A549 (cell line): ENCODE measurements at regions not wholly inside any gene's neighbourhood (a gene's known extent, or its start where the extent isn't known, plus 50 kb on each side); places are given as distances from the start of the nearest gene placed in this dataset.

Experiments
- ATAC-seq, 2 experiments: fragments of 200-7000 bp in 1 of 2; fragments of >200 bp in 1 of 2; cut with Nextera tagmentation in 1 of 2; cut with Tn5 transposase in 1 of 2; 3 replicates each; pipeline versions ENCODE4 v1.8.0 to v1.9.1; 2018 to 2020; ENCODE audit warnings: mild to moderate bottlenecking in 1 of 2, moderate library complexity in 1 of 2
- CTCF ChIA-PET: fragments of 300-600 bp; sonication (Branson Sonifier 250); formaldehyde crosslinking; extraction: SDS; loops from one replicate; lab custom pipeline; 2021; ENCODE audit warnings: antibody characterized with exemption, inconsistent platforms; lab: Yijun Ruan, JAX
- POLR2A ChIA-PET: fragments of 350-600 bp; formaldehyde crosslinking; extraction: SDS; loops from one replicate; lab custom pipeline; 2021; ENCODE audit warnings: antibody characterized with exemption, inconsistent platforms; lab: Yijun Ruan, JAX
- DNase-seq, 2 experiments: peaks; one replicate each; pipeline versions ENCODE4 v3.0.0 to v3.0.0-alpha.2; 2011 to 2016; ENCODE audit warnings: low read depth in 1 of 2, low spot score in 1 of 2
- FAIRE-seq: peaks from 2 replicates; lab custom pipeline; 2011; peaks lifted over from hg19 to GRCh38; lab: Jason Lieb, UNC
- H3K27ac ChIP-seq, 2 experiments: fragments of >200 bp; sonication (Bioruptor Twin); formaldehyde crosslinking; 3 replicates each; pipeline ENCODE4 v1.5.1; 2016 to 2017
- H3K4me1 ChIP-seq: fragments of >200 bp; sonication (Bioruptor Twin); formaldehyde crosslinking; 3 replicates; pipeline ENCODE4 v1.6.1; 2016
- H3K4me2 ChIP-seq: fragments of >200 bp; sonication (Bioruptor Twin); formaldehyde crosslinking; 3 replicates; pipeline ENCODE4 v1.6.1; 2016
- H3K4me3 ChIP-seq: fragments of >200 bp; sonication (Bioruptor Twin); formaldehyde crosslinking; 3 replicates; pipeline ENCODE4 v1.5.1; 2016
- H3K9me3 ChIP-seq: fragments of >200 bp; sonication (Bioruptor Twin); formaldehyde crosslinking; 3 replicates; pipeline ENCODE4 v1.6.1; 2016
- CBX2 ChIP-seq: fragments of 200-600 bp; sonication (generic); IDR thresholded peaks from 2 replicates; pipeline ENCODE4 v1.6.1; 2016; ENCODE audit warnings: low read depth, mild to moderate bottlenecking, borderline replicate concordance
- EHF ChIP-seq: fragments of 250-450 bp; sonication (Bioruptor Pico); IDR thresholded peaks from 2 replicates; pipeline ENCODE4 v1.5.0; 2020; ENCODE audit warnings: mild to moderate bottlenecking
- EP300 ChIP-seq, 2 experiments: fragments of >200 bp; sonication (Bioruptor Twin); formaldehyde crosslinking; IDR thresholded peaks; 2 replicates in 1 of 2; 3 replicates in 1 of 2; pipeline ENCODE4 v1.6.1; 2016 to 2017
- FOSL2 ChIP-seq, 2 experiments: fragments of 450-650 bp in 1 of 2; fragments of >200 bp in 1 of 2; sonication (Bioruptor Twin) in 1 of 2; formaldehyde crosslinking; IDR thresholded peaks; 2 replicates each; pipeline versions ENCODE4 v1.5.0 to v1.6.1; 2016 to 2020; ENCODE audit warnings: mild to moderate bottlenecking in 1 of 2, moderate library complexity in 1 of 2
- HOXA7 ChIP-seq: fragments of 250-450 bp; sonication (Bioruptor Pico); IDR thresholded peaks from 2 replicates; pipeline ENCODE4 v1.5.0; 2020; ENCODE audit warnings: mild to moderate bottlenecking, moderate library complexity
- JUN ChIP-seq, 2 experiments: fragments of >200 bp; sonication (Bioruptor Twin); formaldehyde crosslinking; IDR thresholded peaks; 2 replicates in 1 of 2; 3 replicates in 1 of 2; pipeline ENCODE4 v1.6.1; 2016 to 2017
- MAFK ChIP-seq: fragments of 450-650 bp; IDR thresholded peaks from 2 replicates; pipeline ENCODE4 v1.6.1; 2014; ENCODE audit not compliant: partially characterized antibody
- NFE2L2 ChIP-seq: fragments of 150-350 bp; conservative IDR thresholded peaks from 2 replicates; pipeline ENCODE4 v1.6.1; 2014; ENCODE audit warnings: low read length
- RARB ChIP-seq: fragments of 250-450 bp; sonication (Bioruptor Pico); IDR thresholded peaks from 2 replicates; pipeline ENCODE4 v1.8.0; 2021; ENCODE audit warnings: mild to moderate bottlenecking, moderate library complexity
- RCOR1 ChIP-seq: fragments of 150-350 bp; IDR thresholded peaks from 2 replicates; pipeline ENCODE4 v1.6.1; 2014; ENCODE audit warnings: antibody characterized with exemption, low read length, low read depth
- SMC3 ChIP-seq: fragments of >200 bp; sonication (Bioruptor Twin); formaldehyde crosslinking; IDR thresholded peaks from 3 replicates; pipeline ENCODE4 v1.6.1; 2018; ENCODE audit warnings: inconsistent platforms
- SREBF2 ChIP-seq: fragments of 450-650 bp; IDR thresholded peaks from 2 replicates; pipeline ENCODE4 v1.6.1; 2014; ENCODE audit warnings: mild to moderate bottlenecking, moderate library complexity
- TFCP2L1 ChIP-seq: fragments of 250-450 bp; sonication (Bioruptor Pico); IDR thresholded peaks from 2 replicates; pipeline ENCODE4 v1.5.0; 2021; ENCODE audit warnings: mild to moderate bottlenecking
- ZSCAN20 ChIP-seq: fragments of 250-450 bp; sonication (Bioruptor Pico); IDR thresholded peaks from 2 replicates; pipeline ENCODE4 v1.8.0; 2022; ENCODE audit warnings: mild to moderate bottlenecking, moderate library complexity
- WGBS: methylation state at CpG from one replicate; pipeline ENCODE4 v1.1.6; 2017; ENCODE audit errors: missing lambda C conversion rate; 5-methylcytosine and 5-hydroxymethylcytosine counted together
- TF ChIP-seq, protein P1 (sequence below): fragments of 150-350 bp; IDR thresholded peaks from 2 replicates; pipeline ENCODE4 v1.6.1; 2014; ENCODE audit warnings: low read depth, mild to moderate bottlenecking, low read length
- TF ChIP-seq, protein P2 (sequence below): fragments of >200 bp; sonication (Bioruptor Twin); formaldehyde crosslinking; IDR thresholded peaks from 2 replicates; pipeline ENCODE4 v1.6.1; 2016
- TF ChIP-seq, protein P3 (sequence below): fragments of >200 bp; sonication (Bioruptor Twin); formaldehyde crosslinking; IDR thresholded peaks from 3 replicates; pipeline ENCODE4 v1.5.1; 2016
- TF ChIP-seq, protein P4 (sequence below): fragments of 450-650 bp; IDR thresholded peaks from 2 replicates; pipeline ENCODE4 v1.6.1; 2014; ENCODE audit warnings: antibody characterized with exemption
- TF ChIP-seq, protein P5 (sequence below): IDR thresholded peaks from 2 replicates; pipeline ENCODE4 v1.6.1; 2012
- TF ChIP-seq, protein P6 (sequence below): fragments of 200-600 bp; sonication (generic); IDR thresholded peaks from 2 replicates; pipeline ENCODE4 v1.6.1; 2016; ENCODE audit warnings: antibody characterized with exemption, mild to moderate bottlenecking, moderate library complexity
- TF ChIP-seq, protein P7 (sequence below): IDR thresholded peaks from 2 replicates; pipeline ENCODE4 v1.6.1; 2012
- TF ChIP-seq, protein P8 (sequence below): fragments of >200 bp; sonication (Bioruptor Twin); formaldehyde crosslinking; IDR thresholded peaks from 3 replicates; pipeline ENCODE4 v1.6.1; 2016

DNA sequence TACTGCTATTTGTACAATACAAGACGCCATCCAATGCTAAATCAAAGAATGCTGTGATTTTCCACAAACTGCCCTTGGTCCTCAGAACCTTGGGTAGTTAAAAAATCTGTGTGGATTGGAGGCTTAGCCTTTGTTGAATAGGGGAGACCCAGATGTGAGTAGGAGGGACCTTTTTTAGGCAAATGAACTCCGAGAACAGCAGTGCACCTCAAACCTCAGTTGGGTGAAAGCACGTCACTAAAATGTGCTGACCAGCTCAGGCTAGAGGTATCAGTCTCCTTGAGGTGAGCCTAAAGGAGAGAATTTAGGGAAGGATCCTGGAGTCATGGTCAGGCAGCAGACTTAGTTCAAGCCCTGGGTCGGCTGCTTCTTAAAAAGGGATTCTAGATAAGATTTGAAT is 200.7 kb downstream of the SOX2 start:
- CTCF ChIA-PET = no interaction called here
- TF ChIP-seq, protein P1, sequence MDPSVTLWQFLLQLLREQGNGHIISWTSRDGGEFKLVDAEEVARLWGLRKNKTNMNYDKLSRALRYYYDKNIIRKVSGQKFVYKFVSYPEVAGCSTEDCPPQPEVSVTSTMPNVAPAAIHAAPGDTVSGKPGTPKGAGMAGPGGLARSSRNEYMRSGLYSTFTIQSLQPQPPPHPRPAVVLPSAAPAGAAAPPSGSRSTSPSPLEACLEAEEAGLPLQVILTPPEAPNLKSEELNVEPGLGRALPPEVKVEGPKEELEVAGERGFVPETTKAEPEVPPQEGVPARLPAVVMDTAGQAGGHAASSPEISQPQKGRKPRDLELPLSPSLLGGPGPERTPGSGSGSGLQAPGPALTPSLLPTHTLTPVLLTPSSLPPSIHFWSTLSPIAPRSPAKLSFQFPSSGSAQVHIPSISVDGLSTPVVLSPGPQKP = no peak
- TF ChIP-seq, protein P2, sequence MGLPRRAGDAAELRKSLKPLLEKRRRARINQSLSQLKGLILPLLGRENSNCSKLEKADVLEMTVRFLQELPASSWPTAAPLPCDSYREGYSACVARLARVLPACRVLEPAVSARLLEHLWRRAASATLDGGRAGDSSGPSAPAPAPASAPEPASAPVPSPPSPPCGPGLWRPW = no peak
- TF ChIP-seq, protein P3, sequence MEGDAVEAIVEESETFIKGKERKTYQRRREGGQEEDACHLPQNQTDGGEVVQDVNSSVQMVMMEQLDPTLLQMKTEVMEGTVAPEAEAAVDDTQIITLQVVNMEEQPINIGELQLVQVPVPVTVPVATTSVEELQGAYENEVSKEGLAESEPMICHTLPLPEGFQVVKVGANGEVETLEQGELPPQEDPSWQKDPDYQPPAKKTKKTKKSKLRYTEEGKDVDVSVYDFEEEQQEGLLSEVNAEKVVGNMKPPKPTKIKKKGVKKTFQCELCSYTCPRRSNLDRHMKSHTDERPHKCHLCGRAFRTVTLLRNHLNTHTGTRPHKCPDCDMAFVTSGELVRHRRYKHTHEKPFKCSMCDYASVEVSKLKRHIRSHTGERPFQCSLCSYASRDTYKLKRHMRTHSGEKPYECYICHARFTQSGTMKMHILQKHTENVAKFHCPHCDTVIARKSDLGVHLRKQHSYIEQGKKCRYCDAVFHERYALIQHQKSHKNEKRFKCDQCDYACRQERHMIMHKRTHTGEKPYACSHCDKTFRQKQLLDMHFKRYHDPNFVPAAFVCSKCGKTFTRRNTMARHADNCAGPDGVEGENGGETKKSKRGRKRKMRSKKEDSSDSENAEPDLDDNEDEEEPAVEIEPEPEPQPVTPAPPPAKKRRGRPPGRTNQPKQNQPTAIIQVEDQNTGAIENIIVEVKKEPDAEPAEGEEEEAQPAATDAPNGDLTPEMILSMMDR = no peak
- TF ChIP-seq SREBF2 = no peak
- TF ChIP-seq MAFK = no peak
- TF ChIP-seq NFE2L2 = no peak
- TF ChIP-seq RCOR1 = no peak
- no peak for TF ChIP-seq EHF (CRISPR knock-in tag)
- TF ChIP-seq, protein P4, sequence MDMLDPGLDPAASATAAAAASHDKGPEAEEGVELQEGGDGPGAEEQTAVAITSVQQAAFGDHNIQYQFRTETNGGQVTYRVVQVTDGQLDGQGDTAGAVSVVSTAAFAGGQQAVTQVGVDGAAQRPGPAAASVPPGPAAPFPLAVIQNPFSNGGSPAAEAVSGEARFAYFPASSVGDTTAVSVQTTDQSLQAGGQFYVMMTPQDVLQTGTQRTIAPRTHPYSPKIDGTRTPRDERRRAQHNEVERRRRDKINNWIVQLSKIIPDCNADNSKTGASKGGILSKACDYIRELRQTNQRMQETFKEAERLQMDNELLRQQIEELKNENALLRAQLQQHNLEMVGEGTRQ = no peak
- TF ChIP-seq JUN (IDR thresholded peaks at IDR 0.05) = no peak
- TF ChIP-seq HOXA7 (CRISPR knock-in tag) = no peak
- TF ChIP-seq, protein P5, sequence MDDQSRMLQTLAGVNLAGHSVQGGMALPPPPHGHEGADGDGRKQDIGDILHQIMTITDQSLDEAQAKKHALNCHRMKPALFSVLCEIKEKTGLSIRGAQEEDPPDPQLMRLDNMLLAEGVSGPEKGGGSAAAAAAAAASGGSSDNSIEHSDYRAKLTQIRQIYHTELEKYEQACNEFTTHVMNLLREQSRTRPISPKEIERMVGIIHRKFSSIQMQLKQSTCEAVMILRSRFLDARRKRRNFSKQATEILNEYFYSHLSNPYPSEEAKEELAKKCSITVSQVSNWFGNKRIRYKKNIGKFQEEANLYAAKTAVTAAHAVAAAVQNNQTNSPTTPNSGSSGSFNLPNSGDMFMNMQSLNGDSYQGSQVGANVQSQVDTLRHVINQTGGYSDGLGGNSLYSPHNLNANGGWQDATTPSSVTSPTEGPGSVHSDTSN = no peak
- TF ChIP-seq SMC3 = no peak
- no peak for TF ChIP-seq EP300 (IDR thresholded peaks at IDR 0.05)
- TF ChIP-seq CBX2 = no peak
- TF ChIP-seq, protein P6, sequence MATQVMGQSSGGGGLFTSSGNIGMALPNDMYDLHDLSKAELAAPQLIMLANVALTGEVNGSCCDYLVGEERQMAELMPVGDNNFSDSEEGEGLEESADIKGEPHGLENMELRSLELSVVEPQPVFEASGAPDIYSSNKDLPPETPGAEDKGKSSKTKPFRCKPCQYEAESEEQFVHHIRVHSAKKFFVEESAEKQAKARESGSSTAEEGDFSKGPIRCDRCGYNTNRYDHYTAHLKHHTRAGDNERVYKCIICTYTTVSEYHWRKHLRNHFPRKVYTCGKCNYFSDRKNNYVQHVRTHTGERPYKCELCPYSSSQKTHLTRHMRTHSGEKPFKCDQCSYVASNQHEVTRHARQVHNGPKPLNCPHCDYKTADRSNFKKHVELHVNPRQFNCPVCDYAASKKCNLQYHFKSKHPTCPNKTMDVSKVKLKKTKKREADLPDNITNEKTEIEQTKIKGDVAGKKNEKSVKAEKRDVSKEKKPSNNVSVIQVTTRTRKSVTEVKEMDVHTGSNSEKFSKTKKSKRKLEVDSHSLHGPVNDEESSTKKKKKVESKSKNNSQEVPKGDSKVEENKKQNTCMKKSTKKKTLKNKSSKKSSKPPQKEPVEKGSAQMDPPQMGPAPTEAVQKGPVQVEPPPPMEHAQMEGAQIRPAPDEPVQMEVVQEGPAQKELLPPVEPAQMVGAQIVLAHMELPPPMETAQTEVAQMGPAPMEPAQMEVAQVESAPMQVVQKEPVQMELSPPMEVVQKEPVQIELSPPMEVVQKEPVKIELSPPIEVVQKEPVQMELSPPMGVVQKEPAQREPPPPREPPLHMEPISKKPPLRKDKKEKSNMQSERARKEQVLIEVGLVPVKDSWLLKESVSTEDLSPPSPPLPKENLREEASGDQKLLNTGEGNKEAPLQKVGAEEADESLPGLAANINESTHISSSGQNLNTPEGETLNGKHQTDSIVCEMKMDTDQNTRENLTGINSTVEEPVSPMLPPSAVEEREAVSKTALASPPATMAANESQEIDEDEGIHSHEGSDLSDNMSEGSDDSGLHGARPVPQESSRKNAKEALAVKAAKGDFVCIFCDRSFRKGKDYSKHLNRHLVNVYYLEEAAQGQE = no peak
- no peak for TF ChIP-seq RARB (CRISPR knock-in tag)
- no peak for TF ChIP-seq ZSCAN20 (CRISPR knock-in tag)
- TF ChIP-seq, protein P7, sequence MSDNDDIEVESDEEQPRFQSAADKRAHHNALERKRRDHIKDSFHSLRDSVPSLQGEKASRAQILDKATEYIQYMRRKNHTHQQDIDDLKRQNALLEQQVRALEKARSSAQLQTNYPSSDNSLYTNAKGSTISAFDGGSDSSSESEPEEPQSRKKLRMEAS = no peak
- TF ChIP-seq, all 56 proteins: peak for 0
- no peak overlapping the region for H3K27ac ChIP-seq
- 96% methylated on average over 4 of the region's 4 CpGs for WGBS
- ATAC-seq = no peak
- peaks cover 19% of the 10 kb centered on the region for H3K4me1 ChIP-seq
- H3K4me2 ChIP-seq = no peak overlapping the region
- DNase-seq = no peak
- H3K4me3 ChIP-seq = no peak overlapping the region
- no peaks in the 10 kb centered on the region for H3K9me3 ChIP-seq
- POLR2A ChIA-PET = no interaction called here
- FAIRE-seq = no peak

DNA sequence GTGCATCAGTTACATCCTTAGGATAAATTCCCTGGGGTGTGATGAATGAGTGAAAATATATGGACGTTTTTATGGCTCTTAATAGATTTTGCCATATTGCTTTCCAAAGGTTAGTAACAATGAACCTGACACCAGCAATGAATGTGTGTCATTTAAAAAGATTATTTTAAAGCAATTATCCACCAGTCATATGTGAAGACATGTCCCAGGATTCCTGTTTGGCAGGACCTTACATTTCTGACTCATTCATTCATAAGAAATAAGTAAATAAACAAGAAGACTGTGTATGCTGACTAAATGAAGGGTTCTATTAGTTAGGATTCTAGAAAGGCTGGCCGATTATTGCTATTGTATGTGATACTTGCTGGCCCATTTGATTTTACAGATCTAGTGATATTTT is 201.5 kb downstream of the SOX2 start:
- Histone ChIP-seq H3K27ac (no peak overlapping the region), H3K9me3 (no peaks in the 10 kb centered on the region), H3K4me2 (peak overlapping the region; percentile 37), H3K4me3 (no peak overlapping the region), H3K4me1 (peaks cover 11% of the 10 kb centered on the region)
- TF ChIP-seq, protein P8, sequence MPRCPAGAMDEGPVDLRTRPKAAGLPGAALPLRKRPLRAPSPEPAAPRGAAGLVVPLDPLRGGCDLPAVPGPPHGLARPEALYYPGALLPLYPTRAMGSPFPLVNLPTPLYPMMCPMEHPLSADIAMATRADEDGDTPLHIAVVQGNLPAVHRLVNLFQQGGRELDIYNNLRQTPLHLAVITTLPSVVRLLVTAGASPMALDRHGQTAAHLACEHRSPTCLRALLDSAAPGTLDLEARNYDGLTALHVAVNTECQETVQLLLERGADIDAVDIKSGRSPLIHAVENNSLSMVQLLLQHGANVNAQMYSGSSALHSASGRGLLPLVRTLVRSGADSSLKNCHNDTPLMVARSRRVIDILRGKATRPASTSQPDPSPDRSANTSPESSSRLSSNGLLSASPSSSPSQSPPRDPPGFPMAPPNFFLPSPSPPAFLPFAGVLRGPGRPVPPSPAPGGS = no peak
- TF ChIP-seq TFCP2L1 (CRISPR knock-in tag) (no peak), EP300 (IDR thresholded peaks at IDR 0.05) (no peak), FOSL2 (IDR thresholded peaks at IDR 0.05) (no peak), FOSL2 (CRISPR knock-in tag; IDR thresholded peaks at IDR 0.05) (peak; percentile 59)
- ATAC-seq (no peak), DNase-seq (peak in 1 of 2 experiments; percentile 4), FAIRE-seq (no peak)
- ChIA-PET CTCF (no interaction called here), POLR2A (no interaction called here)
- 6% methylated on average over 2 of the region's 2 CpGs for WGBS
